EH (cell line): ENCODE measurements at regions not wholly inside any gene's neighbourhood (a gene's known extent, or its start where the extent isn't known, plus 50 kb on each side); places are given as distances from the start of the nearest gene placed in this dataset.

Experiments used
- DNase-seq: peaks from one replicate; pipeline ENCODE4 v3.0.0-alpha.2; 2015; ENCODE audit warnings: low read depth

DNA sequence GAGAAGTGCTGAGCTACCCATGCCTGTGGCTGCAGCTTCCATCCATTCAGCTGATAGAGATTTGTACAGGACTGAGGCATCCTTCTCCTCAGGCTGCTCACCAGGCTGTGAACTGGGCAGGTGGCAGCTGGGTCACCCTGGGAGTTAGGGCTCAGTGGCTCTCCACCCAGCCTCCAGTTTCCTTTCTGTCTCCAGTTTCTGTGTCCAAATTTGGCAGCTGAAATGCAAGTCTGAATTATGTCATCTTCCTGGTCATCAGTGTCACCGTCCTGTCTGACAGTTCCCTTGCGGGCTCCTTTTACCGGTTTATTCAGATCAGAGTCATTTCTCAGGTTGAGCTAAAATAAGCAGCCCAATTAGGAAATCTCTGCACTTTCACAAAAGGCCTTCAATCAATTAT is 93.3 kb downstream of the EDN1 start:
- DNase-seq = no peak

GRCh38 chr6:12384357-12384912 is 94.3 kb downstream of the EDN1 start:
- peak; percentile 22 for DNase-seq

DNA sequence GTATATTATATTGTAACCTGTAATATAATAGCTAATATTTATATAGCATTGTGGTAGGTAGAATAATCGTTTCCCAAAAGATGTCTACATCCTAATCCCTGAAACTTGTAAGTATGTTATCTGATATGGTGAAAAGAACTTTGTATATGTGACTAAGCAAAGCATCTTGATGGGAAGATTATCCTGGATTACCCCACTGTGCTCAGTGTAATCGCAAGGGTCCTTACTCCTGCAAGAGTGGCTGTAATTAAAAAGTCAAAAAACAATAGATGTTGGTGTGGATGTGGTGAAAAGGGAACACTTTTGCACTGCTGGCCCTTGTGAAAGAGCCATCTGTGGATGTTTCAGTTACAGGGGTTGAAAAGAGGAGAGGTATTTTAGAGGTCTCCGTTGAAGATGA is 95.2 kb downstream of the EDN1 start:
- no peak for DNase-seq

DNA sequence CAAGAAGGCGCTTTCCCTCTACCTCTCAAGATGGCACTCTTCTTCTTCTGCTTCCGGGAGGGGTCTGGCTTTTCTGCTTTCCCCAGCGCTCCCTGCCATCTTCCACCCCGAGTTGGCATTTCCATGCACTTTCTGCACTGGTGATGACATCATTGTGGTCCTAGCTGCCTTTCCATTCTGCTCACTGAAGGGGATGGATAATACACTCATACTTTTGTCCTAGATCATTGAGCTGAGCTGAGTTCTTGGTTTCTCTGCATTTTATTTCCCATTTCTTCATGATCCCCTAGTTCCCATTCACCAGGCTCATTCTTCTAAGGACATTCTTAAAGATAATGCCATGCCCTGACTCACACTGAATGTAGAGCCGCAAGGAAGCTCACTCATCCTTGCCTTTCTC is 96.7 kb downstream of the EDN1 start:
- DNase-seq = peak; percentile 28

- no peak for DNase-seq
Observed at GRCh38 chr6:12391472-12391871, 101.3 kb downstream of the EDN1 start.

- DNase-seq = peak; percentile 40
Observed at GRCh38 chr6:12392490-12392889, 102.3 kb downstream of the EDN1 start.

GRCh38 chr6:12393100-12393499 is 102.9 kb downstream of the EDN1 start:
- no peak for DNase-seq

- DNase-seq = no peak
Observed at GRCh38 chr6:12394170-12394569, 104.0 kb downstream of the EDN1 start.

DNA sequence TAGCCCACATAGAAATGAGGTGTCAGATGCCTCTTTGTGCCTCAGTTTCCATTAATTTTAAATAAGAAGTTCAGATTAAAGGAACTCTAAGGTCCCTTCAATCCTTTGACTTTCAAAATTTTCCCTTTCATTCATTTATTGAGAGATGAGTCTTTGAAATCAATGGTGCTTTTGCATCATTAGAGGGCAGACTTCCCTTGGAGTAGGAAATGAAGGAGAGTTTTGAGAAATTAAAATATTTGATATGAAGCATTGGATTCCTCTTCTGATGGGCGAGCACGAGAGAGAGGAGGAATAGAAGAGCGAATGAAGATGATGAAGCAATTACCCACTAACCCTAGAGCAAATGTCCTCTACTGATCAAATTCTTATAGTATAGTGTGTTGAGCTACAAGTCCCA is 105.7 kb downstream of the EDN1 start:
- no peak for DNase-seq

- DNase-seq = no peak
Observed at GRCh38 chr6:12401200-12401599, 111.0 kb downstream of the EDN1 start.

DNA sequence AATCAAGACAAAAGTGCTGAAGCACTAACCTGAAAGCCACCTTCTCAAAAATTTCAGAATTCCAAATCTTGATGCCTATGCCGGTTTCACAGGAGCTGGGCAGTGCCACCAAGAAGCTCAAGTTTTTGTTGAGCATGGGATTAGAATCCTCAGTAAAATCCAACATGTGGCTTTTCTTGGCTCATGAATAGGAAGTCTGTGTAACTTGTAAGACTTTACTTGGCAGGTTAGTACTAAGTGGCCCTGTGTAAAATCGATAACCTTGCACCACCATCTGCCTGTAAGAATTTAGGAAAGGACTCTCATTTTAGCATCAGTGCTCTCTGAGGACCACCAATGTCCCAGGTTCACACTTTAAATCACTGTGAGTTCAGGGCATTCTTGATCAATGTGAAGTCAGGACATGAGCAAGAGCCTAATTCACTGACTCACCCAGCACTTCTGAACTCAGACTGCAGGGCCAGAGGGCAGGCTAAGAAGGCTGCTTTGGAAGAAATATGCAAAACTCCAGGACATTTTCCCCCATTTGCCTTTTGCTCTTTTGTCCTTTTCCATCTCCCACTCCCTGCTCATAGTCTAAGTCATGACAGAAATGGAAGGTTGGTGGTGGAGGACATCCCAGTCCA is 113.2 kb downstream of the EDN1 start:
- DNase-seq = peak; percentile 77

- peak; percentile 48 for DNase-seq
Observed at GRCh38 chr6:12403947-12404647, 113.9 kb downstream of the EDN1 start.

- DNase-seq = no peak
Observed at GRCh38 chr6:12404651-12405050, 114.5 kb downstream of the EDN1 start.

DNA sequence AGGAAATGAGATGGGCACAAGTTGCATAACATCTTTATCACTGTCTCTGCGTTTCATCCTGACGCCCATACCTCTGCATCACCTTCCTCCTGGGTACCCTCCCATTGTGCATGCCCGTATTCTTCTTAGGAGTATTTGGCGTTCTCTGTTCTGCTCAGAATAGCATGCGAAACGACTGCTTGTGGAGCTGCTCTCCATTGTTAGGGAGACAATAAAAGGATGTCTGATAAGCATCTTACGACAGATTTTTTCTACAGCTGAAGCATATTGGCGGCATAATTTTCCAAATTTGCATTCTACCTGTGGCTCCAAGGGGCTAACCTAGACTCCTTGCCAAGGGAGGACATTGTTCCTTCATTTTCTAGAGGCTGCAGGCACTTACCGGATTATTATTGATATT is 118.6 kb downstream of the EDN1 start:
- no peak for DNase-seq

DNA sequence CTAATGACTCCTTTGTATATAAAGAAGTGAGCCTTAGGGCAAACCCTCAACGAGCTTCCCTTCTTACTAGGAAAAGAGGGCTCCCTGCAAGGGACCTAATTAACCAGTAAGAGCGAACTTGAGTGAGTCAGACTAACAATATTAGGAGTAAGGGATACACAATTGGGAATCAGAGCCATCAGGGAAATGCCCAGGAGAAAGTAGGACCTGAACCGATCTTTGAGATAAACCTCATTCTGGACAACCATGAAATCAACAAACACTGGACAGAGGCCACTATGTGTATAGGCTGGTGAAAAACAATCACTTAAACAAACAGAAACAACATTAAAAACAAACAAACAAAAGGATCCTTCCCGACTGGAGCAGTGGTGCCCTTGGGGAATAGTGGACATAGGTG is 120.8 kb downstream of the EDN1 start:
- DNase-seq = no peak

GRCh38 chr6:12414096-12414675 is 124.0 kb downstream of the EDN1 start:
- DNase-seq = peak; percentile 46

GRCh38 chr6:12415980-12416598 is 125.9 kb downstream of the EDN1 start:
- DNase-seq = no peak

GRCh38 chr6:12417191-12417590 is 127.0 kb downstream of the EDN1 start:
- DNase-seq = no peak

GRCh38 chr6:12418946-12419345 is 128.8 kb downstream of the EDN1 start:
- no peak for DNase-seq

- no peak for DNase-seq
Observed at GRCh38 chr6:12419631-12420272, 129.6 kb downstream of the EDN1 start.

DNA sequence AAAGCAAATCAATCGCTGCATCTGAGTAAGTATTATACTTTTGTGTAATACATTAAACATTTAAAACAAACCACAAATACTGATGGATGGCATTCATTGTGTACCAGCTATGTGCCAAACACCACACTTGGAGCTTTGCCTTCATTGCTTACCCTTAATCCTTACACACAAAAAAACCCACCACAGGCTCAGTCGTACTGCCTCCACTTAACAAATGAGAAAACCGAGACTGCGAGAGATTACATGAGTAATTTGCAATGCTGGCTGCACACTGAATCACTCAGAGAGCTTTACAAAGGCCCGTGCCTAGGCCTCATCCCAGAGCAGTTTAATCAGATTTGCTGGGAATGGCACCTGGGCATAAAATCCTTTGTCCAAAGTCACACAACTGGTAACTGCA is 130.5 kb downstream of the EDN1 start:
- no peak for DNase-seq

GRCh38 chr6:12421596-12421995 is 131.4 kb downstream of the EDN1 start:
- DNase-seq = no peak
